ENCODE measurements at regions not wholly inside any gene's neighbourhood (a gene's known extent, or its start where the extent isn't known, plus 50 kb on each side); places are given as distances from the start of the nearest gene placed in this dataset.

- no peak for TF ChIP-seq ZFX (IDR thresholded peaks at IDR 0.05)
- TF ChIP-seq CTCF (conservative IDR thresholded peaks at IDR 0.05), result no peak
- H3K27ac ChIP-seq, result no peak overlapping the region
These were observed 161.4 kb downstream of the ICE1 start for GRCh38 chr5:5583832-5584231.

- no peak for TF ChIP-seq CTCF (conservative IDR thresholded peaks at IDR 0.05)
- no peak for TF ChIP-seq ZFX (IDR thresholded peaks at IDR 0.05)
- H3K27ac ChIP-seq, result no peak overlapping the region
These were observed 160.7 kb downstream of the ICE1 start for GRCh38 chr5:5583023-5583765.

GRCh38 chr5:5581080-5581479 lies 158.6 kb downstream of the ICE1 start:
- TF ChIP-seq CTCF (conservative IDR thresholded peaks at IDR 0.05) (no peak), ZFX (IDR thresholded peaks at IDR 0.05) (no peak)
- H3K27ac ChIP-seq, result no peak overlapping the region

GRCh38 chr5:5576744-5577143 lies 154.3 kb downstream of the ICE1 start:
- no peak overlapping the region for H3K27ac ChIP-seq
- TF ChIP-seq CTCF (conservative IDR thresholded peaks at IDR 0.05) (no peak), ZFX (IDR thresholded peaks at IDR 0.05) (no peak)

GRCh38 chr5:5575461-5575860 lies 153.0 kb downstream of the ICE1 start:
- TF ChIP-seq CTCF (conservative IDR thresholded peaks at IDR 0.05) (no peak), ZFX (IDR thresholded peaks at IDR 0.05) (no peak)
- no peak overlapping the region for H3K27ac ChIP-seq

- TF ChIP-seq CTCF (conservative IDR thresholded peaks at IDR 0.05) (no peak), ZFX (IDR thresholded peaks at IDR 0.05) (no peak)
- no peak overlapping the region for H3K27ac ChIP-seq
These were observed 151.4 kb downstream of the ICE1 start for GRCh38 chr5:5573798-5574380.

- TF ChIP-seq ZFX (IDR thresholded peaks at IDR 0.05) (no peak), CTCF (conservative IDR thresholded peaks at IDR 0.05) (no peak)
- no peak overlapping the region for H3K27ac ChIP-seq
These were observed 150.7 kb downstream of the ICE1 start for GRCh38 chr5:5572976-5573797.
